HL-60 (cell line): ENCODE measurements at regions not wholly inside any gene's neighbourhood (a gene's known extent, or its start where the extent isn't known, plus 50 kb on each side); places are given as distances from the start of the nearest gene placed in this dataset.
A peak's percentile ranks its signal among the peaks of the same experiment; 100 is the strongest.

Experiments used
- DNase-seq, 2 experiments: peaks; one replicate each; pipeline ENCODE4 v3.0.0-alpha.2; 2010 to 2020; ENCODE audit warnings: low read depth in 1 of 2, low spot score in 1 of 2
- H3K27ac ChIP-seq: fragments of 250-450 bp; sonication (Bioruptor Pico); replicated peaks from 2 replicates; pipeline ENCODE4 v1.5.1; 2020; ENCODE audit warnings: mild to moderate bottlenecking, moderate library complexity
- H3K27me3 ChIP-seq: fragments of 250-450 bp; sonication (Bioruptor Pico); 2 replicates; pipeline ENCODE4 v1.5.1; 2021; ENCODE audit warnings: mild to moderate bottlenecking, moderate library complexity; ENCODE audit not compliant: insufficient read depth, poor library complexity, severe bottlenecking
- H3K4me3 ChIP-seq: replicated peaks from 2 replicates; pipeline ENCODE4 v1.5.1; 2011; ENCODE audit warnings: mild to moderate bottlenecking, control low read depth, low read length; ENCODE audit not compliant: insufficient read depth
- GABPA ChIP-seq: IDR thresholded peaks from 2 replicates; pipeline ENCODE4 v1.6.1; 2012; ENCODE audit warnings: low read depth
- POLR2AphosphoS5 ChIP-seq: IDR thresholded peaks from 2 replicates; pipeline ENCODE4 v1.6.1; 2012; ENCODE audit warnings: low read depth
- REST ChIP-seq: IDR thresholded peaks from 2 replicates; pipeline ENCODE4 v1.6.1; 2012; ENCODE audit warnings: low read depth; ENCODE audit not compliant: insufficient replicate concordance
- SPI1 ChIP-seq: IDR thresholded peaks from 2 replicates; pipeline ENCODE4 v1.6.1; 2012; ENCODE audit warnings: low read depth, mild to moderate bottlenecking, borderline replicate concordance
- TF ChIP-seq, protein P1 (sequence below): IDR thresholded peaks from one replicate; pipeline ENCODE4 v1.5.1; 2011; ENCODE audit warnings: low read length, control low read depth, inconsistent platforms; ENCODE audit not compliant: insufficient read depth

GRCh38 chr10:29692121-29692539, 57.4 kb upstream of the SVIL start:
- no peaks in the 10 kb centered on the region for H3K27me3 ChIP-seq
- DNase-seq, result no peak
- no peak overlapping the region for H3K4me3 ChIP-seq
- TF ChIP-seq POLR2AphosphoS5, result no peak
- no peak for TF ChIP-seq REST
- TF ChIP-seq, protein P1, sequence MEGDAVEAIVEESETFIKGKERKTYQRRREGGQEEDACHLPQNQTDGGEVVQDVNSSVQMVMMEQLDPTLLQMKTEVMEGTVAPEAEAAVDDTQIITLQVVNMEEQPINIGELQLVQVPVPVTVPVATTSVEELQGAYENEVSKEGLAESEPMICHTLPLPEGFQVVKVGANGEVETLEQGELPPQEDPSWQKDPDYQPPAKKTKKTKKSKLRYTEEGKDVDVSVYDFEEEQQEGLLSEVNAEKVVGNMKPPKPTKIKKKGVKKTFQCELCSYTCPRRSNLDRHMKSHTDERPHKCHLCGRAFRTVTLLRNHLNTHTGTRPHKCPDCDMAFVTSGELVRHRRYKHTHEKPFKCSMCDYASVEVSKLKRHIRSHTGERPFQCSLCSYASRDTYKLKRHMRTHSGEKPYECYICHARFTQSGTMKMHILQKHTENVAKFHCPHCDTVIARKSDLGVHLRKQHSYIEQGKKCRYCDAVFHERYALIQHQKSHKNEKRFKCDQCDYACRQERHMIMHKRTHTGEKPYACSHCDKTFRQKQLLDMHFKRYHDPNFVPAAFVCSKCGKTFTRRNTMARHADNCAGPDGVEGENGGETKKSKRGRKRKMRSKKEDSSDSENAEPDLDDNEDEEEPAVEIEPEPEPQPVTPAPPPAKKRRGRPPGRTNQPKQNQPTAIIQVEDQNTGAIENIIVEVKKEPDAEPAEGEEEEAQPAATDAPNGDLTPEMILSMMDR, result no peak
- no peak for TF ChIP-seq GABPA
- no peak for TF ChIP-seq SPI1
- H3K27ac ChIP-seq, result no peak overlapping the region

DNA sequence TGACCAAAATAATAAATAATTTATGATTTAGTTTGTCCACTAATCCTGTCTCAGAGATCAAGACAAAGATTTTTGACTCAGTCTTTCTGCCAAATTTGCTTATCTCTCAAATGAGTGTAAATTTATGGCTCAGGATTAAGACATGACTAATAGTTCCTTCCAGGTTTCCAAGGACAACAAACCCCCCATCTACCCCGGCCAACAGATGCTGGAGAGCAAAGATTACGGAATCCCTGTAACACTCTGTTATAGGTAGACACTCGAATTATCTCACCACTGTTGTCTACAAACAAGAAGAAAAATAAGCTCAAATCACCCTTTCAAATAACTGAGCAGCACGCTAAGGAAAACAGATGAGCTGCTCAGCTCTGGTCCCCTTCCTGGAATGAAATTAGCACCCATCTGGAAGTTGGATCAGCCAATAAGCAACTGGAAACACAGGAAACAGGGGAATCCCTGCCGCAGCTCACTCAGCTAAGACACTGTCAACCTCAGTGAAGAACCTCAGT, 56.8 kb upstream of the SVIL start:
- TF ChIP-seq, protein P1, result no peak
- TF ChIP-seq SPI1 (no peak), POLR2AphosphoS5 (no peak), GABPA (no peak), REST (no peak)
- no peak for DNase-seq
- no peak overlapping the region for H3K27ac ChIP-seq
- H3K4me3 ChIP-seq, result no peak overlapping the region
- H3K27me3 ChIP-seq, result no peaks in the 10 kb centered on the region

- Histone ChIP-seq H3K27ac (peak overlapping the region; percentile 81), H3K4me3 (no peak overlapping the region), H3K27me3 (no peaks in the 10 kb centered on the region)
- no peak for DNase-seq
- TF ChIP-seq GABPA (no peak), SPI1 (no peak), REST (no peak), POLR2AphosphoS5 (no peak)
- TF ChIP-seq, protein P1, result no peak
Observed at GRCh38 chr10:29689001-29689400, 54.2 kb upstream of the SVIL start.
